HepG2 (cell line): ENCODE measurements at regions not wholly inside any gene's neighbourhood (a gene's known extent, or its start where the extent isn't known, plus 50 kb on each side); places are given as distances from the start of the nearest gene placed in this dataset.

Experiments used
- ARID5B ChIP-seq: IDR thresholded peaks from 2 replicates; pipeline ENCODE4 v1.4.0; 2020; ENCODE audit warnings: mild to moderate bottlenecking, missing genetic modification reagents
- EP300 ChIP-seq, 3 experiments: sonication (generic) in 1 of 3; formaldehyde crosslinking in 1 of 3; IDR thresholded peaks; 2 replicates each; pipeline versions ENCODE4 v1.5.1 to v1.6.1; 2011 to 2020; ENCODE audit warnings: low read depth in 2 of 3, low read length in 2 of 3, borderline replicate concordance in 1 of 3, improper control_type of control experiment in 1 of 3, mild to moderate bottlenecking in 1 of 3, missing genetic modification reagents in 1 of 3, moderate library complexity in 1 of 3
- GTF3A ChIP-seq: sonication (generic); formaldehyde crosslinking; conservative IDR thresholded peaks from 2 replicates; pipeline ENCODE4 v1.4.0; 2020; ENCODE audit warnings: mild to moderate bottlenecking, missing genetic modification reagents
- IKZF5 ChIP-seq: IDR thresholded peaks from 2 replicates; pipeline ENCODE4 v1.6.1; 2018; ENCODE audit warnings: missing genetic modification reagents, mild to moderate bottlenecking, missing compliant biosample characterization
- ONECUT2 ChIP-seq: sonication (generic); formaldehyde crosslinking; IDR thresholded peaks from 2 replicates; pipeline ENCODE4 v1.4.0; 2020; ENCODE audit warnings: missing genetic modification reagents
- PHF21A ChIP-seq: sonication (generic); formaldehyde crosslinking; IDR thresholded peaks from 2 replicates; pipeline ENCODE4 v1.5.0; 2020; ENCODE audit warnings: mild to moderate bottlenecking, missing genetic modification reagents
- ZFP36 ChIP-seq: fragments of 150-350 bp; IDR thresholded peaks from 2 replicates; pipeline ENCODE4 v1.6.1; 2018; ENCODE audit warnings: borderline replicate concordance, low read length, low read depth; ENCODE audit not compliant: partially characterized antibody
- ZXDC ChIP-seq: sonication (generic); formaldehyde crosslinking; IDR thresholded peaks from 2 replicates; pipeline ENCODE4 v1.5.0; 2020; ENCODE audit warnings: mild to moderate bottlenecking, missing genetic modification reagents
- TF ChIP-seq, protein P1 (sequence below): sonication (generic); formaldehyde crosslinking; IDR thresholded peaks from 2 replicates; pipeline ENCODE4 v1.9.0; 2021; ENCODE audit warnings: mild to moderate bottlenecking, missing genetic modification reagents
- TF ChIP-seq, protein P2 (sequence below): sonication (generic); formaldehyde crosslinking; IDR thresholded peaks from 2 replicates; pipeline ENCODE4 v1.5.0; 2020; ENCODE audit warnings: missing genetic modification reagents
- TF ChIP-seq, protein P3 (sequence below): sonication (generic); formaldehyde crosslinking; IDR thresholded peaks from 2 replicates; pipeline ENCODE4 v1.5.1; 2020; ENCODE audit warnings: missing genetic modification reagents, mild to moderate bottlenecking, borderline replicate concordance

- TF ChIP-seq, protein P1, sequence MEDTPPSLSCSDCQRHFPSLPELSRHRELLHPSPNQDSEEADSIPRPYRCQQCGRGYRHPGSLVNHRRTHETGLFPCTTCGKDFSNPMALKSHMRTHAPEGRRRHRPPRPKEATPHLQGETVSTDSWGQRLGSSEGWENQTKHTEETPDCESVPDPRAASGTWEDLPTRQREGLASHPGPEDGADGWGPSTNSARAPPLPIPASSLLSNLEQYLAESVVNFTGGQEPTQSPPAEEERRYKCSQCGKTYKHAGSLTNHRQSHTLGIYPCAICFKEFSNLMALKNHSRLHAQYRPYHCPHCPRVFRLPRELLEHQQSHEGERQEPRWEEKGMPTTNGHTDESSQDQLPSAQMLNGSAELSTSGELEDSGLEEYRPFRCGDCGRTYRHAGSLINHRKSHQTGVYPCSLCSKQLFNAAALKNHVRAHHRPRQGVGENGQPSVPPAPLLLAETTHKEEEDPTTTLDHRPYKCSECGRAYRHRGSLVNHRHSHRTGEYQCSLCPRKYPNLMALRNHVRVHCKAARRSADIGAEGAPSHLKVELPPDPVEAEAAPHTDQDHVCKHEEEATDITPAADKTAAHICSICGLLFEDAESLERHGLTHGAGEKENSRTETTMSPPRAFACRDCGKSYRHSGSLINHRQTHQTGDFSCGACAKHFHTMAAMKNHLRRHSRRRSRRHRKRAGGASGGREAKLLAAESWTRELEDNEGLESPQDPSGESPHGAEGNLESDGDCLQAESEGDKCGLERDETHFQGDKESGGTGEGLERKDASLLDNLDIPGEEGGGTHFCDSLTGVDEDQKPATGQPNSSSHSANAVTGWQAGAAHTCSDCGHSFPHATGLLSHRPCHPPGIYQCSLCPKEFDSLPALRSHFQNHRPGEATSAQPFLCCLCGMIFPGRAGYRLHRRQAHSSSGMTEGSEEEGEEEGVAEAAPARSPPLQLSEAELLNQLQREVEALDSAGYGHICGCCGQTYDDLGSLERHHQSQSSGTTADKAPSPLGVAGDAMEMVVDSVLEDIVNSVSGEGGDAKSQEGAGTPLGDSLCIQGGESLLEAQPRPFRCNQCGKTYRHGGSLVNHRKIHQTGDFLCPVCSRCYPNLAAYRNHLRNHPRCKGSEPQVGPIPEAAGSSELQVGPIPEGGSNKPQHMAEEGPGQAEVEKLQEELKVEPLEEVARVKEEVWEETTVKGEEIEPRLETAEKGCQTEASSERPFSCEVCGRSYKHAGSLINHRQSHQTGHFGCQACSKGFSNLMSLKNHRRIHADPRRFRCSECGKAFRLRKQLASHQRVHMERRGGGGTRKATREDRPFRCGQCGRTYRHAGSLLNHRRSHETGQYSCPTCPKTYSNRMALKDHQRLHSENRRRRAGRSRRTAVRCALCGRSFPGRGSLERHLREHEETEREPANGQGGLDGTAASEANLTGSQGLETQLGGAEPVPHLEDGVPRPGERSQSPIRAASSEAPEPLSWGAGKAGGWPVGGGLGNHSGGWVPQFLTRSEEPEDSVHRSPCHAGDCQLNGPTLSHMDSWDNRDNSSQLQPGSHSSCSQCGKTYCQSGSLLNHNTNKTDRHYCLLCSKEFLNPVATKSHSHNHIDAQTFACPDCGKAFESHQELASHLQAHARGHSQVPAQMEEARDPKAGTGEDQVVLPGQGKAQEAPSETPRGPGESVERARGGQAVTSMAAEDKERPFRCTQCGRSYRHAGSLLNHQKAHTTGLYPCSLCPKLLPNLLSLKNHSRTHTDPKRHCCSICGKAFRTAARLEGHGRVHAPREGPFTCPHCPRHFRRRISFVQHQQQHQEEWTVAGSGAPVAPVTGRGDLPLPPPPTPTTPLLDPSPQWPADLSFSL (CRISPR knock-in tag) = no peak
- TF ChIP-seq GTF3A (CRISPR knock-in tag) (no peak), IKZF5 (CRISPR knock-in tag) (peak; percentile 33; the same call in 1 of the 2 replicates), PHF21A (CRISPR knock-in tag) (0 out of 2 replicates have a peak, but pooled peaks have one; percentile 20), ONECUT2 (CRISPR knock-in tag) (peak; percentile 86), ARID5B (CRISPR knock-in tag) (peak; percentile 95), ZXDC (no peak), EP300 (IDR thresholded peaks at IDR 0.05; ENCODE audit: low read depth in 2 of 2, low read length in 2 of 2) (peak; percentile 44 to 88; a peak in 3 of 4 replicates), EP300 (CRISPR knock-in tag; IDR thresholded peaks at IDR 0.05; ENCODE audit: borderline replicate concordance) (no peak), ZFP36 (no peak)
- TF ChIP-seq, protein P2, sequence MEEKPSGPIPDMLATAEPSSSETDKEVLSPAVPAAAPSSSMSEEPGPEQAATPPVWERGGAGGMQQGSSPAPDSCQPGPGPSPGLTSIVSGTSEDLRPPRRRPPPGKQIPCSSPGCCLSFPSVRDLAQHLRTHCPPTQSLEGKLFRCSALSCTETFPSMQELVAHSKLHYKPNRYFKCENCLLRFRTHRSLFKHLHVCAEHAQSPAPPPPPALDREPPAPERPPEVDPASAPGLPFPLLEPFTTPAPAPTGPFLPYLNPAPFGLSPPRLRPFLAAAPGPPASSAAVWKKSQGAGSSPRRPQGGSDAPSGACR (CRISPR knock-in tag) = peak; percentile 28; the same call in 1 of the 2 replicates
- TF ChIP-seq, protein P3, sequence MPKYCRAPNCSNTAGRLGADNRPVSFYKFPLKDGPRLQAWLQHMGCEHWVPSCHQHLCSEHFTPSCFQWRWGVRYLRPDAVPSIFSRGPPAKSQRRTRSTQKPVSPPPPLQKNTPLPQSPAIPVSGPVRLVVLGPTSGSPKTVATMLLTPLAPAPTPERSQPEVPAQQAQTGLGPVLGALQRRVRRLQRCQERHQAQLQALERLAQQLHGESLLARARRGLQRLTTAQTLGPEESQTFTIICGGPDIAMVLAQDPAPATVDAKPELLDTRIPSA (CRISPR knock-in tag) = no peak
These were observed 139.8 kb downstream of the TMEM161B start (continued) for GRCh38 chr5:88128813-88129212.
